ENCODE measurements at regions not wholly inside any gene's neighbourhood (a gene's known extent, or its start where the extent isn't known, plus 50 kb on each side); places are given as distances from the start of the nearest gene placed in this dataset.

GRCh38 chr4:164508771-164509170, 245.2 kb upstream of the SMIM31 start:
- no peak overlapping the region for H3K4me3 Mint-ChIP-seq (ENCODE audit: low read depth)

GRCh38 chr4:164509951-164510350, 244.0 kb upstream of the SMIM31 start:
- H3K9me3 Mint-ChIP-seq (ENCODE audit: low read depth): no peaks in the 10 kb centered on the region
- DNase-seq (ENCODE audit: low spot score, unreplicated experiment): no peak
- H3K4me3 Mint-ChIP-seq (ENCODE audit: low read depth): no peak overlapping the region
- no peaks in the 10 kb centered on the region for H3K36me3 Mint-ChIP-seq (ENCODE audit: insufficient read depth)
- H3K27me3 Mint-ChIP-seq: no peaks in the 10 kb centered on the region
- no peak overlapping the region for H3K27ac Mint-ChIP-seq
- H3K4me1 Mint-ChIP-seq (ENCODE audit: low read depth): peaks cover 4% of the 10 kb centered on the region
- no peak for TF ChIP-seq CTCF (IDR thresholded peaks at IDR 0.05; ENCODE audit: unreplicated experiment)

More at GRCh38 chr4:164508771-164509170, 245.2 kb upstream of the SMIM31 start:
- Mint-ChIP-seq H3K9me3 (ENCODE audit: low read depth) (no peaks in the 10 kb centered on the region), H3K4me1 (ENCODE audit: low read depth) (peaks cover 4% of the 10 kb centered on the region), H3K36me3 (ENCODE audit: insufficient read depth) (no peaks in the 10 kb centered on the region), H3K27me3 (no peaks in the 10 kb centered on the region), H3K27ac (no peak overlapping the region)
- no peak for DNase-seq (ENCODE audit: low spot score, unreplicated experiment)
- TF ChIP-seq CTCF (IDR thresholded peaks at IDR 0.05; ENCODE audit: unreplicated experiment): no peak

- Mint-ChIP-seq H3K27me3 (no peaks in the 10 kb centered on the region), H3K4me1 (ENCODE audit: low read depth) (no peaks in the 10 kb centered on the region), H3K4me3 (ENCODE audit: low read depth) (no peak overlapping the region), H3K9me3 (ENCODE audit: low read depth) (peaks cover 2% of the 10 kb centered on the region), H3K36me3 (ENCODE audit: insufficient read depth) (no peaks in the 10 kb centered on the region), H3K27ac (no peak overlapping the region)
- no peak for TF ChIP-seq CTCF (IDR thresholded peaks at IDR 0.05; ENCODE audit: unreplicated experiment)
- DNase-seq (ENCODE audit: low spot score, unreplicated experiment): no peak
These were observed 241.8 kb upstream of the SMIM31 start for GRCh38 chr4:164512124-164512523.

GRCh38 chr4:164514765-164515164, 239.2 kb upstream of the SMIM31 start:
- H3K27ac Mint-ChIP-seq: no peak overlapping the region
- no peak for TF ChIP-seq CTCF (IDR thresholded peaks at IDR 0.05; ENCODE audit: unreplicated experiment)

GRCh38 chr4:164524789-164525188, 229.1 kb upstream of the SMIM31 start:
- no peak for DNase-seq (ENCODE audit: low spot score, unreplicated experiment)
- H3K36me3 Mint-ChIP-seq (ENCODE audit: insufficient read depth): no peaks in the 10 kb centered on the region
- H3K4me1 Mint-ChIP-seq (ENCODE audit: low read depth): peaks cover 10% of the 10 kb centered on the region
- H3K4me3 Mint-ChIP-seq (ENCODE audit: low read depth): no peak overlapping the region
- H3K27ac Mint-ChIP-seq: peak overlapping the region; percentile 29
- no peak for TF ChIP-seq CTCF (IDR thresholded peaks at IDR 0.05; ENCODE audit: unreplicated experiment)
- H3K9me3 Mint-ChIP-seq (ENCODE audit: low read depth): no peaks in the 10 kb centered on the region
- H3K27me3 Mint-ChIP-seq: no peaks in the 10 kb centered on the region

More at GRCh38 chr4:164514765-164515164, 239.2 kb upstream of the SMIM31 start:
- H3K4me3 Mint-ChIP-seq (ENCODE audit: low read depth): no peak overlapping the region
- H3K27me3 Mint-ChIP-seq: no peaks in the 10 kb centered on the region
- no peaks in the 10 kb centered on the region for H3K36me3 Mint-ChIP-seq (ENCODE audit: insufficient read depth)
- no peak for DNase-seq (ENCODE audit: low spot score, unreplicated experiment)
- no peaks in the 10 kb centered on the region for H3K4me1 Mint-ChIP-seq (ENCODE audit: low read depth)
- H3K9me3 Mint-ChIP-seq (ENCODE audit: low read depth): peaks cover 3% of the 10 kb centered on the region
